HepG2 (cell line): ENCODE measurements at regions not wholly inside any gene's neighbourhood (a gene's known extent, or its start where the extent isn't known, plus 50 kb on each side); places are given as distances from the start of the nearest gene placed in this dataset.

Experiments
- BHLHE40 ChIP-seq: IDR thresholded peaks from 2 replicates; pipeline ENCODE4 v1.6.1; 2011; ENCODE audit warnings: low read length, improper control_type of control experiment
- CHD2 ChIP-seq: IDR thresholded peaks from 2 replicates; pipeline ENCODE4 v1.6.1; 2011; ENCODE audit warnings: low read depth, low read length, improper control_type of control experiment
- DNMT1 ChIP-seq: sonication (generic); formaldehyde crosslinking; IDR thresholded peaks from 2 replicates; pipeline ENCODE4 v1.5.1; 2020; ENCODE audit warnings: mild to moderate bottlenecking, missing genetic modification reagents
- NR2C2 ChIP-seq: sonication (generic); formaldehyde crosslinking; IDR thresholded peaks from 2 replicates; pipeline ENCODE4 v1.4.0; 2020; ENCODE audit warnings: missing genetic modification reagents, mild to moderate bottlenecking, moderate library complexity, borderline replicate concordance
- TCF7 ChIP-seq: sonication (generic); IDR thresholded peaks from 2 replicates; pipeline ENCODE4 v1.6.1; 2016; ENCODE audit warnings: antibody characterized with exemption, low read depth
- ZNF335 ChIP-seq: sonication (generic); formaldehyde crosslinking; IDR thresholded peaks from 2 replicates; pipeline ENCODE4 v1.4.0; 2020; ENCODE audit warnings: missing genetic modification reagents
- ZNF383 ChIP-seq: sonication (generic); formaldehyde crosslinking; IDR thresholded peaks from 2 replicates; pipeline ENCODE4 v1.4.0; 2020; ENCODE audit warnings: missing genetic modification reagents, mild to moderate bottlenecking, borderline replicate concordance
- ZNF589 ChIP-seq: sonication (generic); formaldehyde crosslinking; conservative IDR thresholded peaks from 2 replicates; pipeline ENCODE4 v1.8.0; 2022; ENCODE audit warnings: mild to moderate bottlenecking, moderate library complexity, missing genetic modification reagents
- TF ChIP-seq, protein P1 (sequence below): IDR thresholded peaks from 2 replicates; pipeline ENCODE4 v1.6.1; 2012; ENCODE audit warnings: inconsistent platforms
- TF ChIP-seq, protein P2 (sequence below): sonication (generic); formaldehyde crosslinking; IDR thresholded peaks from 2 replicates; pipeline ENCODE4 v1.5.0; 2020; ENCODE audit warnings: mild to moderate bottlenecking, missing genetic modification reagents, moderate library complexity

DNA sequence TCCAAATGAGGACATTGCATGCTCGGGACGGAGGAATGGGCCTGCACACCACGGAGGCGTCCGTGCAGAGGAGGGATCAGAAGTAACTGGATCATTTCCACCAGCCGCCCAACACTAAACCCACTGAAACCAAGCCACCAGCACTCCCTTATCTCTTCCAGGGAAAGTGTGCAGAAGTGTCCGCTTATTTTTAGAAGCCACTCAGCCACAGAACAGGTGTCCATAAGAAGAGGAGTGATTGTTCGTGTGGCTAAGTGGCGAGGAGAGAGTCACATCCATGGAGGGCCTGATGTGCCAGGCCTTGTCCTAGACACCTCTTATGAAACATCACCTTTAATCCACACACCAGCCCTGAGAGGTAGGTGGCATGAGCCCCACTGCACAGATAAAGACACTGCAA, 407.9 kb upstream of the NPVF start:
- TF ChIP-seq BHLHE40 (no peak), CHD2 (no peak), ZNF589 (CRISPR knock-in tag) (no peak), ZNF335 (CRISPR knock-in tag) (no peak), ZNF383 (CRISPR knock-in tag) (no peak), DNMT1 (CRISPR knock-in tag) (no peak), NR2C2 (CRISPR knock-in tag) (no peak), TCF7 (no peak)
- TF ChIP-seq, protein P1, sequence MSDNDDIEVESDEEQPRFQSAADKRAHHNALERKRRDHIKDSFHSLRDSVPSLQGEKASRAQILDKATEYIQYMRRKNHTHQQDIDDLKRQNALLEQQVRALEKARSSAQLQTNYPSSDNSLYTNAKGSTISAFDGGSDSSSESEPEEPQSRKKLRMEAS = no peak
- TF ChIP-seq, protein P2, sequence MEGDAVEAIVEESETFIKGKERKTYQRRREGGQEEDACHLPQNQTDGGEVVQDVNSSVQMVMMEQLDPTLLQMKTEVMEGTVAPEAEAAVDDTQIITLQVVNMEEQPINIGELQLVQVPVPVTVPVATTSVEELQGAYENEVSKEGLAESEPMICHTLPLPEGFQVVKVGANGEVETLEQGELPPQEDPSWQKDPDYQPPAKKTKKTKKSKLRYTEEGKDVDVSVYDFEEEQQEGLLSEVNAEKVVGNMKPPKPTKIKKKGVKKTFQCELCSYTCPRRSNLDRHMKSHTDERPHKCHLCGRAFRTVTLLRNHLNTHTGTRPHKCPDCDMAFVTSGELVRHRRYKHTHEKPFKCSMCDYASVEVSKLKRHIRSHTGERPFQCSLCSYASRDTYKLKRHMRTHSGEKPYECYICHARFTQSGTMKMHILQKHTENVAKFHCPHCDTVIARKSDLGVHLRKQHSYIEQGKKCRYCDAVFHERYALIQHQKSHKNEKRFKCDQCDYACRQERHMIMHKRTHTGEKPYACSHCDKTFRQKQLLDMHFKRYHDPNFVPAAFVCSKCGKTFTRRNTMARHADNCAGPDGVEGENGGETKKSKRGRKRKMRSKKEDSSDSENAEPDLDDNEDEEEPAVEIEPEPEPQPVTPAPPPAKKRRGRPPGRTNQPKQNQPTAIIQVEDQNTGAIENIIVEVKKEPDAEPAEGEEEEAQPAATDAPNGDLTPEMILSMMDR (CRISPR knock-in tag) = no peak
